H9 (cell line): ENCODE measurements at regions not wholly inside any gene's neighbourhood (a gene's known extent, or its start where the extent isn't known, plus 50 kb on each side); places are given as distances from the start of the nearest gene placed in this dataset.

ENCODE experiments used
- DNase-seq: peaks from one replicate; pipeline ENCODE4 v3.0.0-alpha.2; 2017
- H2AFZ ChIP-seq: one replicate; pipeline ENCODE4 v1.6.1; 2013; ENCODE audit warnings: mild to moderate bottlenecking, low read length, control low read depth, moderate library complexity
- H2AK5ac ChIP-seq: 2 replicates; pipeline ENCODE4 v1.6.1; 2013; ENCODE audit warnings: low read length, control low read depth, mixed read lengths; ENCODE audit not compliant: insufficient read length
- H2BK120ac ChIP-seq: one replicate; pipeline ENCODE4 v1.6.1; 2013; ENCODE audit warnings: low read depth, mild to moderate bottlenecking, low read length, control low read depth, inconsistent platforms; ENCODE audit not compliant: poor library complexity, severe bottlenecking
- H2BK12ac ChIP-seq: 2 replicates; pipeline ENCODE4 v1.6.1; 2013; ENCODE audit warnings: low read length, control low read depth, mixed read lengths, low read depth; ENCODE audit not compliant: insufficient read length
- H2BK15ac ChIP-seq: 2 replicates; pipeline ENCODE4 v1.6.1; 2013; ENCODE audit warnings: low read depth, low read length, control low read depth
- H2BK20ac ChIP-seq: one replicate; pipeline ENCODE4 v1.6.1; 2013; ENCODE audit warnings: low read depth, mild to moderate bottlenecking, low read length, control low read depth, inconsistent platforms; ENCODE audit not compliant: poor library complexity, severe bottlenecking
- H2BK5ac ChIP-seq: 2 replicates; pipeline ENCODE4 v1.6.1; 2013; ENCODE audit warnings: low read length, control low read depth, mixed read lengths; ENCODE audit not compliant: insufficient read length
- H3K14ac ChIP-seq: 2 replicates; pipeline ENCODE4 v1.6.1; 2013; ENCODE audit warnings: low read length, control low read depth; ENCODE audit not compliant: insufficient read depth
- H3K18ac ChIP-seq: 2 replicates; pipeline ENCODE4 v1.6.1; 2013; ENCODE audit warnings: low read depth, mild to moderate bottlenecking, mixed read lengths, low read length, control low read depth; ENCODE audit not compliant: insufficient read length
- H3K23ac ChIP-seq: 2 replicates; pipeline ENCODE4 v1.6.1; 2013; ENCODE audit warnings: low read length, control low read depth, mixed read lengths, low read depth; ENCODE audit not compliant: insufficient read length
- H3K23me2 ChIP-seq: 2 replicates; pipeline ENCODE4 v1.6.1; 2013; ENCODE audit warnings: low read depth, mild to moderate bottlenecking, mixed read lengths, low read length, control low read depth; ENCODE audit not compliant: insufficient read length, poor library complexity, severe bottlenecking
- H3K27ac ChIP-seq: 2 replicates; pipeline ENCODE4 v1.5.1; 2013; ENCODE audit warnings: low read length, control low read depth, mixed read lengths, low read depth; ENCODE audit not compliant: insufficient read length
- H3K27me3 ChIP-seq: 2 replicates; pipeline ENCODE4 v1.6.1; 2013; ENCODE audit warnings: low read length, control low read depth, inconsistent platforms; ENCODE audit not compliant: insufficient read depth
- H3K4ac ChIP-seq: 2 replicates; pipeline ENCODE4 v1.6.1; 2013; ENCODE audit warnings: low read depth, mild to moderate bottlenecking, control low read depth, inconsistent platforms, low read length, moderate library complexity
- H3K4me1 ChIP-seq: 2 replicates; pipeline ENCODE4 v1.6.1; 2013; ENCODE audit warnings: low read length, control low read depth, inconsistent platforms; ENCODE audit not compliant: insufficient read depth
- H3K4me2 ChIP-seq: 2 replicates; pipeline ENCODE4 v1.6.1; 2013; ENCODE audit warnings: low read length, control low read depth, mixed read lengths; ENCODE audit not compliant: insufficient read length, insufficient read depth
- H3K56ac ChIP-seq: 2 replicates; pipeline ENCODE4 v1.6.1; 2013; ENCODE audit warnings: low read depth, mild to moderate bottlenecking, mixed read lengths, low read length, control low read depth; ENCODE audit not compliant: insufficient read length
- H3K79me1 ChIP-seq: 2 replicates; pipeline ENCODE4 v1.6.1; 2013; ENCODE audit warnings: low read depth, mild to moderate bottlenecking, moderate library complexity, low read length, control low read depth, inconsistent platforms; ENCODE audit not compliant: insufficient read depth, poor library complexity, severe bottlenecking
- H3K79me2 ChIP-seq: 2 replicates; pipeline ENCODE4 v1.6.1; 2013; ENCODE audit warnings: low read length, control low read depth, inconsistent platforms; ENCODE audit not compliant: insufficient read depth
- H3K9ac ChIP-seq: 2 replicates; pipeline ENCODE4 v1.6.1; 2013; ENCODE audit warnings: low read length, control low read depth, mixed read lengths; ENCODE audit not compliant: insufficient read length; ENCODE audit errors: extremely low read depth
- H3K9me3 ChIP-seq: one replicate; pipeline ENCODE4 v1.6.1; 2013; ENCODE audit warnings: low read depth, low read length, inconsistent platforms; ENCODE audit not compliant: control insufficient read depth
- H3T11ph ChIP-seq: one replicate; pipeline ENCODE4 v1.6.1; 2013; ENCODE audit warnings: mild to moderate bottlenecking, low read length, control low read depth, inconsistent platforms
- H4K20me1 ChIP-seq: one replicate; pipeline ENCODE4 v1.6.1; 2013; ENCODE audit not compliant: control insufficient read depth, insufficient read length, insufficient read depth
- H4K5ac ChIP-seq: 2 replicates; pipeline ENCODE4 v1.6.1; 2013; ENCODE audit warnings: low read depth, mild to moderate bottlenecking, mixed read lengths, low read length, control low read depth; ENCODE audit not compliant: insufficient read length
- H4K8ac ChIP-seq: replicated peaks from 2 replicates; pipeline ENCODE4 v1.6.1; 2013; ENCODE audit warnings: low read length, control low read depth, mixed read lengths, low read depth; ENCODE audit not compliant: insufficient read length
- H4K91ac ChIP-seq: 2 replicates; pipeline ENCODE4 v1.6.1; 2013; ENCODE audit warnings: low read depth, mild to moderate bottlenecking, moderate library complexity, mixed read lengths, low read length, control low read depth; ENCODE audit not compliant: insufficient read length
- H3K27ac Mint-ChIP-seq, 3 experiments: 2 replicates in 2 of 3; 3 replicates in 1 of 3; pipeline ENCODE4 v1.8.0; 2020 to 2021; ENCODE audit warnings: mixed read lengths in 3 of 3, mild to moderate bottlenecking in 1 of 3, moderate library complexity in 1 of 3
- H3K27me3 Mint-ChIP-seq: 2 replicates; pipeline ENCODE4 v1.8.0; 2021; ENCODE audit warnings: low read depth, mild to moderate bottlenecking, moderate library complexity, mixed read lengths
- H3K36me3 Mint-ChIP-seq, 3 experiments: 2 replicates in 2 of 3; 3 replicates in 1 of 3; pipeline ENCODE4 v1.8.0; 2020 to 2021; ENCODE audit warnings: low read depth in 3 of 3, mixed read lengths in 3 of 3; ENCODE audit not compliant: insufficient read depth in 1 of 3
- H3K4me1 Mint-ChIP-seq, 2 experiments: 2 replicates each; pipeline ENCODE4 v1.8.0; 2020; ENCODE audit warnings: mixed read lengths in 2 of 2
- H3K4me3 Mint-ChIP-seq, 2 experiments: 2 replicates in 1 of 2; 3 replicates in 1 of 2; pipeline ENCODE4 v1.8.0; 2020 to 2021; ENCODE audit warnings: mild to moderate bottlenecking in 2 of 2, mixed read lengths in 2 of 2, moderate library complexity in 1 of 2
- H3K9me3 Mint-ChIP-seq, 2 experiments: 2 replicates in 1 of 2; 3 replicates in 1 of 2; pipeline ENCODE4 v1.8.0; 2020; ENCODE audit warnings: mild to moderate bottlenecking in 2 of 2, mixed read lengths in 2 of 2, moderate library complexity in 1 of 2
- CTCF ChIP-seq: fragments of 200-600 bp; sonication (generic); conservative IDR thresholded peaks from 3 replicates; pipeline ENCODE4 v1.8.0; 2021; ENCODE audit warnings: antibody characterized with exemption, mild to moderate bottlenecking
- WGBS: extraction: QIAGEN DNeasy Blood & Tissue Kit; methylation state at CpG from one replicate; pipeline ENCODE4 v1.1.7; 2013; ENCODE audit warnings: missing lambda C conversion rate, low lambda C conversion rate, mixed read lengths; ENCODE audit not compliant: insufficient read length; ENCODE audit errors: extremely low coverage; 5-methylcytosine and 5-hydroxymethylcytosine counted together

GRCh38 chr2:22215517-22215916 is 1091.7 kb downstream of the TDRD15 start:
- H3K14ac ChIP-seq = no peak overlapping the region
- H2BK5ac ChIP-seq = no peak overlapping the region
- H2BK15ac ChIP-seq = no peak overlapping the region

More at GRCh38 chr2:22215517-22215916, 1091.7 kb downstream of the TDRD15 start:
- Mint-ChIP-seq H3K27me3 (no peaks in the 10 kb centered on the region), H3K27ac (no peak overlapping the region), H3K36me3 (no peaks in the 10 kb centered on the region), H3K4me3 (no peak overlapping the region), H3K9me3 (no peaks in the 10 kb centered on the region), H3K4me1 (peaks cover 0 to 2% of the 10 kb centered on the region in 2 experiments; a peak in 1 of 4 replicates)
- no peaks in the 10 kb centered on the region for H3K9me3 ChIP-seq
- no peak overlapping the region for H3K9ac ChIP-seq
- no peak overlapping the region for H3K23ac ChIP-seq
- no peak overlapping the region for H3K4me2 ChIP-seq
- H2BK20ac ChIP-seq = no peak overlapping the region
- no peak for DNase-seq
- TF ChIP-seq CTCF = peak; percentile 59
- H4K20me1 ChIP-seq = no peaks in the 10 kb centered on the region
- no peaks in the 10 kb centered on the region for H3K23me2 ChIP-seq
- no peak overlapping the region for H2BK120ac ChIP-seq
- H4K5ac ChIP-seq = no peak overlapping the region
- H3K18ac ChIP-seq = no peak overlapping the region
- H4K91ac ChIP-seq = no peak overlapping the region
- no peak overlapping the region for H3K4ac ChIP-seq
- no peaks in the 10 kb centered on the region for H3K79me2 ChIP-seq
- WGBS = no CpG with 5 or more reads among the region's 2 CpGs
- no peak overlapping the region for H3T11ph ChIP-seq
- no peak overlapping the region for H3K27ac ChIP-seq
- no peak overlapping the region for H4K8ac ChIP-seq
- H2BK12ac ChIP-seq = no peak overlapping the region
- no peak overlapping the region for H2AFZ ChIP-seq
- H3K56ac ChIP-seq = no peak overlapping the region
- no peaks in the 10 kb centered on the region for H3K27me3 ChIP-seq
- H3K79me1 ChIP-seq = no peaks in the 10 kb centered on the region
- H2AK5ac ChIP-seq = no peak overlapping the region
- H3K4me1 ChIP-seq = no peaks in the 10 kb centered on the region
